HPDE6-E6E7 (cell line): ENCODE measurements at regions not wholly inside any gene's neighbourhood (a gene's known extent, or its start where the extent isn't known, plus 50 kb on each side); places are given as distances from the start of the nearest gene placed in this dataset.
"Not testable (repeated sequence)": the region's sequence is repeated elsewhere in the genome, so short reads cannot be mapped to it uniquely, and the experiment has no call there.

Experiments
- DNase-seq: peaks from one replicate; pipeline ENCODE4 v3.0.0; 2011; ENCODE audit warnings: missing footprints; ENCODE audit errors: extremely low spot score

DNA sequence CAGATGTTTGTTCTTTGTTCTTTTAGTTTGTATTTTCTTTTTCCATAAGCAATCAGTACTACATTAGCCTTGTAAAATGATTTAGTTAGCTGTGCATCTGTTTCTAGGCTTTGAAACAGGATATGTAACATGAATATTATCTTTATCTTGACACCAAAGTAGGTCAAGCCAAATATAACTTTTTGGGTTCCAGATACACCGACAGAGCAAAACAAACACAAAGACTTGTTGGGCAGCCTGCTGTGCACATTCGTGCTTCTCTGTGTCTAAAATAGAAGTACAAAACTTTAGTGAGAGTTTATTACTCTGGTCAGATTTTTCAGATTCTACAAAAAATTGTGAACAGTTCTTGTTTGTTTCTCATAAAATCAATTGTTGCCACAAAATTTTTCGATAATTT, 1059.3 kb upstream of the GYPC start:
- DNase-seq = no peak

GRCh38 chr2:125615438-125615837, 1040.5 kb upstream of the GYPC start:
- DNase-seq = no peak

GRCh38 chr2:125630377-125630776, 1025.6 kb upstream of the GYPC start:
- DNase-seq = no peak

GRCh38 chr2:125634662-125635061, 1021.3 kb upstream of the GYPC start:
- DNase-seq = no peak

DNA sequence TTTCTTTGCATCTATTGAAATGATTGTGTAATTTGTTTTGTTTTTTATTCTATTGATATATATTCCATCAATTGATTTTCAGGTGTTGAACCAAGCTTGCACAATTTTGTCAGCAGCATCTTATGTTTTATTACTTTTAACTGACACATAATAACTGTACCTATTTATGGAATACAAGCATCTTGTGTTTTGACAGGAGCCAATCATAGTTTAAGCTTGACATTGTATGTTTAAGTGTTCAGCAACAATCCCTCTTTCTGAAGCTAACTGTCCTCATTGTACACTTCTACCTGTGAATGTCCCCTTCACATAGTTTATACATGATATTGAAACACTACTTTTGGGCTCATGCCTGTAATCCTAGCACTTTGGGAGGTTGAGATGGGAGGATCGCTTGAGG, 1017.6 kb upstream of the GYPC start:
- DNase-seq = no peak

DNA sequence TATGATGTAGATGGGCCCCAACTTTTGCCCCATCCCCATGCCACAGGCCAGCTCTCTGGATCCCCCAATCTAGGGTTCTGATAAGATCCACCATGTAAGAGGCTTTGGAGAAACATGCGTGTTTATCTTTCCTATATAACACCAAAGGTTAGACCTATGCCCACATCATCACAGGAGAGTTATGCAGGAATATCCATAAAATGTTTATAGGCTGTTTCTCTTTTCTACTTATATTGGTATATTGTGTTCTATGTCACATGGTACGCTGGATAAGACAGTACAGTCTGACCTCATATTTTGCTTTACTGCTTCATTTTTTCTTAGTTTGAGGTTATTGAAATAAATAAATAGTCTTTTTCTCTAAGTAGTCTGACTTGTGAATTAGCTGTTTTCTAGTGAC, 1013.9 kb upstream of the GYPC start:
- DNase-seq = no peak

- DNase-seq = no peak
Measured at GRCh38 chr2:125643128-125643527, 1012.8 kb upstream of the GYPC start.

- DNase-seq = no peak
Measured at GRCh38 chr2:125643585-125643984, 1012.4 kb upstream of the GYPC start.

DNA sequence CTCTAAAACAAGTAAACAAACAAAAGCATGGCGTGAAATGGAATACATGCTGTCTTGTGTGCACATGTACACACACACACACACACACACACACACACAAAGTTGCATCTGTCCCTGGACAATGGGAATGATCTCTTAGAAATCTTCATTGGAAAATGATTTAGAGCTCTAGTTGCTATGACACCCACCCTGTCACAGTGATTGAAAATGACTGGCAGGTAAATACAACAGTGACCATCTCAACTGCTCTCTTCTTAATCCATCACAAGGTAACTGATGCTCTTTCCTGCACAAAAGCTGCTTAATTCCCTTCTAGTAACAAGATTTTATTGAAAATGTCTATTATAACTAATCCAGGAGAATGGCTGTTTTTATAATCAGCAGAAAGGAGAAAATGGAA, 1011.7 kb upstream of the GYPC start:
- no peak for DNase-seq

- DNase-seq = no peak
Measured at GRCh38 chr2:125652280-125652679, 1003.7 kb upstream of the GYPC start.

DNA sequence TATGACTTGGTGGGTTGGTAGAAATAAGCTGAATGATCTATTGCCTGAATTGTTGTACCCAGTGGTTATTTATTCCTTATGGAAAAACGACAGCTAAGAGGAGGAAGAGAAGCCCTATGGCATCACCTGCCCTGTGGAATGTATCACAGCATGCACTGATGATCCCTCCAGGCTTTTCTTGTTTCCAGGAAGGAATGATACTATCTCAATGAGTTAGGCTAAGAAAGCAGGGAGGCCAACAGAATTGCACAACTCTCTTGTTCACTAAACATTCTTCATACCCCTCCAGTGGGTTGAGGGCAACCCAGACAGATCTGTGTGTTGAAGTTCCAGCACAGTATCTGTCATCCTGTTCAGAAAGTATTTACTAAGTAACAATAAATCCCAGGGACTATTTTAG, 1001.7 kb upstream of the GYPC start:
- no peak for DNase-seq

GRCh38 chr2:125656190-125656589, 999.8 kb upstream of the GYPC start:
- no peak for DNase-seq

DNA sequence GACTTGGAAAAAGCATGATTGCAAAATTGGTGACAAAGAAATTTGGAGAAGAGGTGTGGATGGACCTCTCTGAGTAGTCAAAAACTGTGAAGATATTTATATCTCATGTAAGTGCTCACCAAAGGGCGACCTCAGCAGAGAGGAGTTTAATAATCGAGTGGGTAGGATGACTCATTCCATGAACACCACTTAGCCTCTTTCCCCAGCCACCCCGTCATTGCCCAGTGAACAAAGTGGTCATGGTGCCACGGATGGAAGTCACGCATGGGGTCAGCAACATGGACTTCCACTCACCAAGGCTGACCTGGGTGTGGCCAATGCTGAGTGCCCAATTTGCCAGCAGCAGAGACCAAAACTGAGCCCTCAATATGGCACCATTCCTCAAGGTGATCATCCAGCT, 997.4 kb upstream of the GYPC start:
- DNase-seq = no peak

- DNase-seq = not testable (repeated sequence)
Measured at GRCh38 chr2:125660369-125660768, 995.6 kb upstream of the GYPC start.

- DNase-seq = no peak
Measured at GRCh38 chr2:125667630-125668029, 988.3 kb upstream of the GYPC start.

GRCh38 chr2:125679903-125680302, 976.1 kb upstream of the GYPC start:
- no peak for DNase-seq

- no peak for DNase-seq
Measured at GRCh38 chr2:125680809-125681208, 975.1 kb upstream of the GYPC start.

- DNase-seq = no peak
Measured at GRCh38 chr2:125681576-125681975, 974.4 kb upstream of the GYPC start.

- DNase-seq = no peak
Measured at GRCh38 chr2:125681976-125682805, 973.8 kb upstream of the GYPC start.

DNA sequence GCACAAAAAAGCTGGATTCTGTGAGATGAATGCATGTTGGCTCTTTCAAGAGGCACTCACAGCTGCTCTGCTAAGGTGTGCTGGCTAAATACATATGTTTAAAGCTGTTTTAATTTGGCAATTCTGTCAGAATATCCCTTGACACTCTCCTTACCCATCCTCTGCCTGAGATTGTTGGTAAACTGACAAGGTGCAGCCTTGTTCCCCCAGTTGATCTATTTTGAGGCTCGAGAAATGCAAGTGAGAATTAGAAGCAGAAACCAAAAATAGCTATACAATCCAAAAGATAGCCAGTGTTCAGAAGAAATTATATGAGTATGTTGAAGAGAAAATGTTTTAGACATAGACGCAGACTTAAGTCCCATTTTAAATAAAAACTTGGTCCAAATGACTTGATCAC, 971.7 kb upstream of the GYPC start:
- no peak for DNase-seq

GRCh38 chr2:125684932-125685331, 971.0 kb upstream of the GYPC start:
- DNase-seq = no peak

GRCh38 chr2:125696560-125696959, 959.4 kb upstream of the GYPC start:
- DNase-seq = no peak

- no peak for DNase-seq
Measured at GRCh38 chr2:125698280-125698679, 957.7 kb upstream of the GYPC start.

DNA sequence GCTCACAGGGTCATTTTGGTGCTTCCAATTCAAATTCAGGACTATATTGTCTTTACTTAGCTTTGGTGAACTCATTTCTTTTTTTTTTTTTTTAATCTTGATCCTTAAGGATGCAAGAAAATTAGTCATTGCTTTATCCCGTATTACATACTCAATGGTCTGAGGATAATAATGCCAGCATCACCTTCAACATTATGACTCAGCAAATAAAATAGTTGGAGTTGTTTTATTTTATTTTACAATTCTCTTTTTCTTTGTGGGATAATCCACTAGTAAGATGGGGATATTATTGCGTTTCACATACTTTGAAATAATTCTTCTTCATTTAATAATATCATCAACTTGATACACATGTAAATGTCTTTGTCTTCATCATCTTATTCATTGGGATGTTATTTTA, 954.9 kb upstream of the GYPC start:
- no peak for DNase-seq
